ENCODE measurements at regions not wholly inside any gene's neighbourhood (a gene's known extent, or its start where the extent isn't known, plus 50 kb on each side); places are given as distances from the start of the nearest gene placed in this dataset.

DNA sequence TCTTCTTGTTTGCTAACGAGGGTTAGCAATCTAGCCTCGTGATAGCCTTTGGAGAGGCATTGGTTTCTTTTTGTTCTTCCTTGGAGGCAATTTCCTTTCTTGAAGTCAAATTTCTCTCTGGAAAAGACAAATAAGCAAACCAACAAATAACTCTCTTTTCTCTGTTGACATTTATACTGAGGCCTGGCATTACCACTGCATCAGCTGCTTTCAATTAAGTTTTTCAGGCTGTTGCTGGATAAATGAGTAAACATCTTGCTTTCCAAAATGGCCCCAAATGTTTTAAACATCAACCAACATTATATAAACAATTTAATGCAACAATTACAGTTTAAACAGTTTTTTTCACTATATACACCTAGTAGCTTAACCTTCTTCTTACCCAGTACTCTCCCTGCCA is 264.4 kb downstream of the HTR1A start:
- TF ChIP-seq, protein P1, sequence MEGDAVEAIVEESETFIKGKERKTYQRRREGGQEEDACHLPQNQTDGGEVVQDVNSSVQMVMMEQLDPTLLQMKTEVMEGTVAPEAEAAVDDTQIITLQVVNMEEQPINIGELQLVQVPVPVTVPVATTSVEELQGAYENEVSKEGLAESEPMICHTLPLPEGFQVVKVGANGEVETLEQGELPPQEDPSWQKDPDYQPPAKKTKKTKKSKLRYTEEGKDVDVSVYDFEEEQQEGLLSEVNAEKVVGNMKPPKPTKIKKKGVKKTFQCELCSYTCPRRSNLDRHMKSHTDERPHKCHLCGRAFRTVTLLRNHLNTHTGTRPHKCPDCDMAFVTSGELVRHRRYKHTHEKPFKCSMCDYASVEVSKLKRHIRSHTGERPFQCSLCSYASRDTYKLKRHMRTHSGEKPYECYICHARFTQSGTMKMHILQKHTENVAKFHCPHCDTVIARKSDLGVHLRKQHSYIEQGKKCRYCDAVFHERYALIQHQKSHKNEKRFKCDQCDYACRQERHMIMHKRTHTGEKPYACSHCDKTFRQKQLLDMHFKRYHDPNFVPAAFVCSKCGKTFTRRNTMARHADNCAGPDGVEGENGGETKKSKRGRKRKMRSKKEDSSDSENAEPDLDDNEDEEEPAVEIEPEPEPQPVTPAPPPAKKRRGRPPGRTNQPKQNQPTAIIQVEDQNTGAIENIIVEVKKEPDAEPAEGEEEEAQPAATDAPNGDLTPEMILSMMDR (IDR thresholded peaks at IDR 0.05; ENCODE audit: borderline replicate concordance, control extremely low read depth, extremely low read depth, insufficient read depth, missing control alignments): no peak
- DNase-seq (ENCODE audit: low spot score): no peak
- in situ Hi-C loops (cut with MboI; ENCODE audit: low sequenced_read_pairs, unreplicated experiment): no loop called here

DNA sequence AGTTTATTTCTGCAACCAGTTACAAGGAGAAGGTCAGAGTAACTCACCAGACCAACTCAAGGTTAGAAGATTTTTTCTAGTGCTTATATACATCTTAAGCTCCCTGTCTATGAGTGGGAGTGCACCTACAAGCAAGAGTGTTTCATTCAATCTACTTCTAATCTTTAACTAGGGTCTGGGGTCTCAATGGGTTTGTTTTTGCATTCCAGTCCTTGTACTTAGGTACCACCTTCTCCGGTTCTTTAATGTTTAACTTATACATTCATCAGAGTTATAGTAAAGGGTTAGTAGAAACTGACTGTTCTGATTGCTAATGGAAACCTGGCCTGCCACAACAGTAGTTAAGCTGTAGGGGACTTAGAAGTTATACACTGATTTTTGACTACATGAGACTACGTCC is 271.7 kb downstream of the HTR1A start:
- TF ChIP-seq, protein P1 (IDR thresholded peaks at IDR 0.05; ENCODE audit: borderline replicate concordance, control extremely low read depth, extremely low read depth, insufficient read depth, missing control alignments): no peak
- in situ Hi-C loops (cut with MboI; ENCODE audit: low sequenced_read_pairs, unreplicated experiment): no loop called here
- DNase-seq (ENCODE audit: low spot score): no peak

DNA sequence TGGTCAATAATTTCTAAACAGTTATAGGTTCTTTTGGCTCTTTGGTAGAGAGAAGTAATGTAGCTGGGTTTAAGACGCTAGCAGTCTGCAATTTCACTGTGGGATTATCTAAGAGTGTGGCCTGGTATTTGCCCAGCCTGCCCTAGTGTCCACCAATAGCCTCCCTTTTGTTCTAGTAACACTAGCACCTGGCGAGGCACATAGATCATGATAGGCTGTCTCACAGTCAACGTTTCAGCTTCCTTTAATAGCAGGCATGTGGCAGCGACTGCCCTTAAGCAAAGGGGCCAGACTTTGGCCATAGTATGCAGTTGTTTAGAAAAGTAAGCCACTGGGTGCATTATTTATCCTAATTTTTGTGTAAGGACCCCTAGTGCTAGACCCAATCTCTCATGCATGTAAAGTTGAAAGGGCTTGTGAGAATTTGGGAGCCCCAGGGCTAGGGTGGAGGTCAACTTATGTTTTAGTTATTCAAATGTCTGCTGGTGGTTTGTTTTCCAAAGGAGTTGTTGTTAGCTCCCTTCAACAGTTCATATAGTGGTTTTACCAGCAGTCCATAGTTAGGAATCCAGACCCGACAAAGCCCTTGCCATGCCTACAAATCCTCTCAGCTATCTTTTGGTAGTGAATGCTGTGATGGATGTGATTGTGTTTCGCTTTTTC is 274.3 kb downstream of the HTR1A start:
- no peak for DNase-seq (ENCODE audit: low spot score)
- TF ChIP-seq, protein P1 (IDR thresholded peaks at IDR 0.05; ENCODE audit: borderline replicate concordance, control extremely low read depth, extremely low read depth, insufficient read depth, missing control alignments): no peak
- in situ Hi-C loops (cut with MboI; ENCODE audit: low sequenced_read_pairs, unreplicated experiment): no loop called here

DNA sequence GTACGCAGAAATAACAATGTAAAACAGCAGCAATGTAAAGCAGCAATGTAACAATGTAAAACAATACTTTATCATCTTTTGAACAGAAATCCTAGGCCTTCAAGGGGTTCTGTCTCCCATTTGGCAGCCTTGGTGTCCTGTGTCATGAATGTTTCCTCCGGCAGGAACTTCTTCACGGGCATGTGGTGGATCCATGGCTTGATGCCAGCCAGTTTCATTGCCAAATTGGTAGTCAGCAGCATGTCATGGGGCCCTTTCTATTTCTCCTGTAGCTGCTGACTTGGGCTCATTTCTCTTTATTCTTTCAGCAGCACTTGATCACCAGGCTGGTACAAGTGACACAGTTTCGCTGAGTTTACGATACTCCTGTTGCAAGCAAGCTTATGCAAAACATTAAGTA is 275.3 kb downstream of the HTR1A start:
- in situ Hi-C loops (cut with MboI; ENCODE audit: low sequenced_read_pairs, unreplicated experiment): no loop called here
- TF ChIP-seq, protein P1 (IDR thresholded peaks at IDR 0.05; ENCODE audit: borderline replicate concordance, control extremely low read depth, extremely low read depth, insufficient read depth, missing control alignments): no peak
- no peak for DNase-seq (ENCODE audit: low spot score)

DNA sequence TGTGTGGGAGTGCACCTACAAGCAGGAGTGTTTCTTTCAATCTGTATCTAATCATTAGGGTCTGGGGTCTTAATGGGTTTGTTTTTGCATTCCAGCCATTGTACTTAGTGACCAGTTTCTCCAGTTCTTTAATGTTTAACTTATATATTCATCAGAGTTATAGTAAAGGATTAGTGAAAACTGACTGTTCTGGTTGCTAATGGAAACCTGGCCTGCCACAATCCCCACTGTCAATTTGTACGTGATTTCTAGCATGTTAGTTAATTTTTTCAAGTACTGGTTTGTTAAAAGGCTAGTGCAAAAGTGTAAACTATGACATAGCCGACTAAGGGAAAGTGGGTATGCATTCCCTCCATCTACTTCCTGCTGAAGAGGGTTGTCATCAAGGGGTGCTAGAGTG is 276.1 kb downstream of the HTR1A start:
- in situ Hi-C loops (cut with MboI; ENCODE audit: low sequenced_read_pairs, unreplicated experiment): no loop called here
- TF ChIP-seq, protein P1 (IDR thresholded peaks at IDR 0.05; ENCODE audit: borderline replicate concordance, control extremely low read depth, extremely low read depth, insufficient read depth, missing control alignments): no peak
- DNase-seq (ENCODE audit: low spot score): no peak

DNA sequence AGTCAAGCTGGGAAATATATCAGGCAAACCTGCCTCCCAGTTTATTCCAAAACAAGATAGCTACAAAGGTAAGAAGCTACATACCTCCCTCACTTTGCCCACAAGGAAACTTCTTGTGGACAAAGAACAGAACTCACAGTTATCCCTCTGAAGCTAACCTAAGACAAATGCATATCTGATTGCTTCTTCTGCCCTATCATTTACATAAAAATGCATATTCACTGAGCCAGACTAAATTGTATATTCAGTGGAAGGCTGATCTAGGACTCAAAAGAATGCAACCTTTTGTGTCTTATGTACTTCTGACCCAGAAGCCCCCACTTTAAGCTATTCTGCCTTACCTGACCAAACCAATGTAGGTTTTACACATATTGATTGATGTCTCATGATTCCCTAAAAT is 276.8 kb downstream of the HTR1A start:
- TF ChIP-seq, protein P1 (IDR thresholded peaks at IDR 0.05; ENCODE audit: borderline replicate concordance, control extremely low read depth, extremely low read depth, insufficient read depth, missing control alignments): no peak

More for the DNA sequence above, 276.8 kb downstream of the HTR1A start:
- DNase-seq (ENCODE audit: low spot score): no peak
- in situ Hi-C loops (cut with MboI; ENCODE audit: low sequenced_read_pairs, unreplicated experiment): no loop called here
